ENCODE measurements at regions not wholly inside any gene's neighbourhood (a gene's known extent, or its start where the extent isn't known, plus 50 kb on each side); places are given as distances from the start of the nearest gene placed in this dataset.

DNA sequence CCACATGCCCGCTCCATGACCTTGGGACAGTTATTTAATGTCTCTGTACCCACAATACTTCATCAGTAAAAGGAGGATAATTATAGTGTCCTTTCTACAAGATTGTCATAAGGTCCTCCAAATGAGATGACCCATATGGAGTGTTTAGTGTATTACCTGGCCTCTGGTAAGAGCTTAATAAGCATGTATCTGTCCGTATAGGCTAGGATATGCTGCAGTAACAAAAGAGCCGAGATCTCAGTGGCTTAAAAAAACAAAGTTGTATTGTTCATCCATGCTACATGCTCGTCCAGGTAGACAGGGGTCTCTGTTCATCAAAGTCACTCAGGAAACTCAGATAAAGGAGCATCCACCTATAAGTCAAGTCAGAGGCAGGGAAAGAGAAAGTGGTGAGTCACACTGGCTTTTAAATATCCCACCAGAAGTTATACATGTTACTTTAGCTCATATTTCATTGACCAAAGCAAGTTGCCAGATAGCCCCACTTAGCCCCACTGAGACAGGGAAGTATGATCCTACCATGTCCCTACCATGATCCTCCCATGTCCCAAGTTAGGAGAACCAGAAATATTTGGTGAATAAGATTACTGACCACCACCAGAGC lies 53.0 kb upstream of the KAZN start:
- no peak for DNase-seq

DNA sequence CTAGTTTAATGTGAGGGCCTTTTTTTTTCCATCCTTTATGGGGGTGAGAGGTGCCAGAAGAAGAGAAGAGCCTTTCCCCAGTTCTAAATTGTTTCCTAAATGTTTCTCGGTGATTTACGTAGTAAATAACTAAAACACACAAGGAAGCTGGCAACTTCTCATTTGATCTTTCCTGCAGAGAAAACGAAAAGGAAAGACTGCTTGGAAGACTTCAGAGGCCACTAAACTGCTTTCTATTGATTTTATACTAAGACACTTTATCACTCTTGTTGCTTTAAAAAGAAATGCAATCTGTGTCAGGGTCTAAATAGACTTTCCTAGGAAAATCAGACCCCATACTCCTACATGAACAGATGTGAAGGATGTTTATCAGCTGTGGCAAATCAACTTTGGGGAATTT lies 52.1 kb upstream of the KAZN start:
- DNase-seq = no peak

Data from EL (cell line).